Endothelial cell of umbilical vein (primary cell): ENCODE measurements at regions not wholly inside any gene's neighbourhood (a gene's known extent, or its start where the extent isn't known, plus 50 kb on each side); places are given as distances from the start of the nearest gene placed in this dataset.

Experiments
- CTCF ChIP-seq, 2 donors: IDR thresholded peaks; 1 replicate in 1 of 2; 2 replicates in 1 of 2; pipeline ENCODE4 v1.5.1; 2011; ENCODE audit warnings: low read length in 2 of 2, mild to moderate bottlenecking in 2 of 2, moderate library complexity in 2 of 2, control low read depth in 1 of 2, inconsistent platforms in 1 of 2, low read depth in 1 of 2; ENCODE audit not compliant: insufficient read depth in 1 of 2; ENCODE audit errors: extremely low read depth in 1 of 2
- EZH2 ChIP-seq: IDR thresholded peaks from 2 replicates; pipeline ENCODE4 v1.6.1; 2012; ENCODE audit warnings: borderline replicate concordance, low read depth, mild to moderate bottlenecking, moderate library complexity, low read length, inconsistent platforms; ENCODE audit not compliant: severe bottlenecking
- GATA2 ChIP-seq: IDR thresholded peaks from 2 replicates; pipeline ENCODE4 v1.7.0; 2011; ENCODE audit warnings: low read depth, mild to moderate bottlenecking, moderate library complexity, mixed read lengths, low read length; ENCODE audit not compliant: insufficient read length, insufficient read depth
- POLR2A ChIP-seq: IDR thresholded peaks from 2 replicates; pipeline ENCODE4 v1.6.1; 2012; ENCODE audit warnings: low read depth, mild to moderate bottlenecking, control low read depth, low read length
- POLR2AphosphoS5 ChIP-seq: IDR thresholded peaks from 2 replicates; pipeline ENCODE4 v1.6.1; 2012; ENCODE audit warnings: low read depth, mild to moderate bottlenecking, control low read depth, low read length, moderate library complexity; ENCODE audit not compliant: insufficient read depth
- TF ChIP-seq, protein P1 (sequence below): IDR thresholded peaks from 2 replicates; pipeline ENCODE4 v1.6.1; 2011; ENCODE audit not compliant: insufficient read depth, insufficient read length

GRCh38 chr4:34196375-34196774 is 2047.9 kb downstream of the ARAP2 start:
- TF ChIP-seq, protein P1, sequence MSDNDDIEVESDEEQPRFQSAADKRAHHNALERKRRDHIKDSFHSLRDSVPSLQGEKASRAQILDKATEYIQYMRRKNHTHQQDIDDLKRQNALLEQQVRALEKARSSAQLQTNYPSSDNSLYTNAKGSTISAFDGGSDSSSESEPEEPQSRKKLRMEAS = no peak
- TF ChIP-seq CTCF (IDR thresholded peaks at IDR 0.05; ENCODE audit: extremely low read depth in 1 of 2, insufficient read depth in 1 of 2, low read depth in 1 of 2, low read length in 2 of 2) = no peak
- TF ChIP-seq POLR2A = no peak
- TF ChIP-seq POLR2AphosphoS5 = no peak
- no peak for TF ChIP-seq GATA2
- no peak for TF ChIP-seq EZH2
